Tibial artery (tissue), 4 donors: ENCODE measurements at regions not wholly inside any gene's neighbourhood (a gene's known extent, or its start where the extent isn't known, plus 50 kb on each side); places are given as distances from the start of the nearest gene placed in this dataset.
"Not testable (repeated sequence)": the region's sequence is repeated elsewhere in the genome, so short reads cannot be mapped to it uniquely, and the experiment has no call there.

Experiments
- DNase-seq, 2 donors: peaks; one replicate each; pipeline ENCODE4 v3.0.0-alpha.2; 2019
- H3K27ac ChIP-seq, 2 donors: fragments of 200-600 bp; sonication (generic) in 1 of 2; 1 replicate in 1 of 2; 2 replicates in 1 of 2; pipeline ENCODE4 v1.5.1; 2018 to 2019; ENCODE audit warnings: mild to moderate bottlenecking in 1 of 2
- H3K27me3 ChIP-seq, 2 donors: fragments of 200-600 bp; sonication (generic) in 1 of 2; one replicate each; pipeline versions ENCODE4 v1.5.1 to v1.6.0; 2016 to 2019
- H3K36me3 ChIP-seq, 3 donors: fragments of 200-600 bp; sonication (generic) in 2 of 3; one replicate each; pipeline ENCODE4 v1.5.1; 2016 to 2019; ENCODE audit warnings: mild to moderate bottlenecking in 2 of 3
- H3K4me1 ChIP-seq, 4 donors: fragments of 200-600 bp; sonication (generic) in 2 of 4; 1 replicate in 3 of 4; 2 replicates in 1 of 4; pipeline ENCODE4 v1.5.1; 2016 to 2019
- H3K4me3 ChIP-seq, 2 donors: fragments of 200-600 bp; sonication (generic) in 1 of 2; 1 replicate in 1 of 2; 2 replicates in 1 of 2; pipeline ENCODE4 v1.5.1; 2018 to 2019; ENCODE audit warnings: mild to moderate bottlenecking in 2 of 2
- H3K9me3 ChIP-seq, 3 donors: fragments of 200-600 bp; sonication (generic) in 1 of 3; one replicate each; pipeline ENCODE4 v1.5.1; 2016 to 2019
- intact Hi-C: fragments of 100-400 bp; cut with DNase I; formaldehyde crosslinking; loops from one replicate; pipeline ENCODE4 v1.15.0; 2023; ENCODE audit warnings: low total_unique reads
- TF ChIP-seq, protein P1 (sequence below), 2 experiments: fragments of 200-600 bp in 1 of 2; fragments of 450-650 bp in 1 of 2; IDR thresholded peaks; one replicate each; pipeline ENCODE4 v1.5.1; 2017 to 2019; ENCODE audit warnings: antibody characterized with exemption in 2 of 2, mild to moderate bottlenecking in 1 of 2, moderate library complexity in 1 of 2

DNA sequence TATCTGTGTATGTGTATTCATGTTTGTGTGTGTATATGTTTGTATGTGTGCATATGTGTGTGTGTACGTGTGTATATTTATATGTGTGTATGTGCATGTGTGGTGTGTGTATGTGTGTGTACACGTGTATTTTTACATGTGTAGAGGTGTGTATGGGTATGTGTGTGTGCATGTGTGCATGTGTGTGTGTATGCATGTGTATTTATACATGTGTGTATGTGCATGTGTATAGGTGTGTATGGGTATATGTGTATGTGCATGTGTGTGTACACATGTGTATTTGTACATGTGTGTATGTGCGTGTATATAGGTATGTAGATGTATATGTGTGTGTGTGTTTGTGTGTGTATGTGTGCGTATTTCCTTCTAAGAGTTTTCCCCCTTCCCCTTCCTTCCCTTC lies 207.7 kb upstream of the ATP6AP2 start:
- Histone ChIP-seq H3K27ac (no peak overlapping the region), H3K36me3 (no peaks in the 10 kb centered on the region), H3K4me1 (no peaks in the 10 kb centered on the region), H3K27me3 (no peaks in the 10 kb centered on the region), H3K9me3 (peaks cover 0 to 3% (median 0%) of the 10 kb centered on the region in 3 donors), H3K4me3 (no peak overlapping the region)
- TF ChIP-seq, protein P1, sequence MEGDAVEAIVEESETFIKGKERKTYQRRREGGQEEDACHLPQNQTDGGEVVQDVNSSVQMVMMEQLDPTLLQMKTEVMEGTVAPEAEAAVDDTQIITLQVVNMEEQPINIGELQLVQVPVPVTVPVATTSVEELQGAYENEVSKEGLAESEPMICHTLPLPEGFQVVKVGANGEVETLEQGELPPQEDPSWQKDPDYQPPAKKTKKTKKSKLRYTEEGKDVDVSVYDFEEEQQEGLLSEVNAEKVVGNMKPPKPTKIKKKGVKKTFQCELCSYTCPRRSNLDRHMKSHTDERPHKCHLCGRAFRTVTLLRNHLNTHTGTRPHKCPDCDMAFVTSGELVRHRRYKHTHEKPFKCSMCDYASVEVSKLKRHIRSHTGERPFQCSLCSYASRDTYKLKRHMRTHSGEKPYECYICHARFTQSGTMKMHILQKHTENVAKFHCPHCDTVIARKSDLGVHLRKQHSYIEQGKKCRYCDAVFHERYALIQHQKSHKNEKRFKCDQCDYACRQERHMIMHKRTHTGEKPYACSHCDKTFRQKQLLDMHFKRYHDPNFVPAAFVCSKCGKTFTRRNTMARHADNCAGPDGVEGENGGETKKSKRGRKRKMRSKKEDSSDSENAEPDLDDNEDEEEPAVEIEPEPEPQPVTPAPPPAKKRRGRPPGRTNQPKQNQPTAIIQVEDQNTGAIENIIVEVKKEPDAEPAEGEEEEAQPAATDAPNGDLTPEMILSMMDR (IDR thresholded peaks at IDR 0.05): no peak
- intact Hi-C loops: no loop called here
- DNase-seq: no peak

DNA sequence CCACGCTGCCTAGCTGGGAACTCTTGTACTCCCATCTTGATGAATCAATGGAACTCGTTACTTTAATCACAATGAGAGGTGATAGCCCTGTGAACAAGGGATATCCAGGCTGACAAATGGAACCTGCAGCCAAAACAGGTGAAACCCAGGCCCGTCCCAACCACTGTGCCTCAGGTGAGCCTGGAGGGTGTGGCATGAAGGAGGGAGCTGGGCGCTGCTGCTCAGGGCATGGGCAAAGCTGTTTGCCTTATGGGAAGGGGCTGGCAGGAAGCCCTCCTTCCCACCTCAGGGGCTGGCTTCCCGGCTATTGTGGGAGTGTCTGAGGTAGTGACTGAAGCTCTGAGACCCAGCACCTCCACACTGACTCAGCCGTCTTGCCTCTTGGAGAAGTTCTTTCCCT lies 209.4 kb upstream of the ATP6AP2 start:
- intact Hi-C loops: no loop called here
- no peak for DNase-seq
- H3K36me3 ChIP-seq: no peaks in the 10 kb centered on the region
- TF ChIP-seq, protein P1 (IDR thresholded peaks at IDR 0.05): no peak
- H3K27me3 ChIP-seq: no peaks in the 10 kb centered on the region
- no peak overlapping the region for H3K4me3 ChIP-seq
- no peaks in the 10 kb centered on the region for H3K4me1 ChIP-seq
- H3K9me3 ChIP-seq: no peaks in the 10 kb centered on the region
- no peak overlapping the region for H3K27ac ChIP-seq

DNA sequence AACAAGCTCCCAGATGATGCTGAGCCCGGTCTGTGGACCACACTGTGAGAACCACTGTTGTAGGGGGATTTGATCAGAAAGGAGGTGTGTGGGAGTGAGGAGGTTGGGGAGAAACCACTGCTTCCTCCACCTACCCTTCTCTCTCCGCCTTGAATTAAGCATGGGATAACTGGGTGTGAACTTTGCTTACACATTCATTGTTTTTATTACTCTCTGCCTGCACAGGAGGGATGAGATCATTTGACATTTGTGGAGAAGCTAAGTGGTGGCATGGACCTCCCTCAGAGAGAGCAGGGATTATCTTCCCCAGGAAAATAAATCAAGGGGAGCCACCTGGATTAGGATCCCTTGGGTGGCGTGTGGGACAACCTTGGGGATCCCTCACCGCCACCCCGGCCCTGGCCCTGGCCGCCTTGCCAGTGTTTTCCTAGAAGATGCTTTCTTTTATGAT lies 212.1 kb upstream of the ATP6AP2 start:
- intact Hi-C loops: no loop called here

DNA sequence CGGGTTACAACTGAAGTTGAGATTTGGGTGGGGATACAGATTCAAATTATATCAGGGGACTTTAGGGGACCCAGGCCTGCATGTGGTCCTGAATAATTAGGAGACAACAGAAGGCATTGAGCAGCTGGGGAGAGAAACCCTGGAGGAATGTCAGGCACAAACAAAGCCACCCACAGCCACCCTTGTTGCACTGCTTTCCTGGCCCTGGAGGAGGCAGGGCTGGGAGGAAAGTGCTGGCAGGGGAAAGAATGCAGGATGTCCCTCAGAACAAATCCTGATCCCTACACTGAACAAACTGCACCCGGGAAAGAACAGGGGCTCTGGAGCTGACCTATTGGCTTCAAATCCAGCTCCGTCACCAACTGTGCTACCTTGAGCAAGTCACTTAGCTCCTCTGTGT lies 214.1 kb upstream of the ATP6AP2 start:
- Histone ChIP-seq H3K9me3 (peaks cover 0 to 13% (median 12%) of the 10 kb centered on the region in 3 donors), H3K4me3 (no peak overlapping the region), H3K27ac (no peak overlapping the region), H3K4me1 (no peaks in the 10 kb centered on the region), H3K36me3 (no peaks in the 10 kb centered on the region), H3K27me3 (no peaks in the 10 kb centered on the region)
- intact Hi-C loops: no loop called here
- TF ChIP-seq, protein P1 (IDR thresholded peaks at IDR 0.05): no peak
- no peak for DNase-seq

More for the DNA sequence above, 212.1 kb upstream of the ATP6AP2 start:
- Histone ChIP-seq H3K27me3 (no peaks in the 10 kb centered on the region), H3K9me3 (peaks cover 0 to 13% (median 12%) of the 10 kb centered on the region in 3 donors), H3K36me3 (no peaks in the 10 kb centered on the region), H3K4me3 (no peak overlapping the region), H3K4me1 (no peaks in the 10 kb centered on the region), H3K27ac (no peak overlapping the region)
- DNase-seq: no peak
- TF ChIP-seq, protein P1 (IDR thresholded peaks at IDR 0.05): no peak

DNA sequence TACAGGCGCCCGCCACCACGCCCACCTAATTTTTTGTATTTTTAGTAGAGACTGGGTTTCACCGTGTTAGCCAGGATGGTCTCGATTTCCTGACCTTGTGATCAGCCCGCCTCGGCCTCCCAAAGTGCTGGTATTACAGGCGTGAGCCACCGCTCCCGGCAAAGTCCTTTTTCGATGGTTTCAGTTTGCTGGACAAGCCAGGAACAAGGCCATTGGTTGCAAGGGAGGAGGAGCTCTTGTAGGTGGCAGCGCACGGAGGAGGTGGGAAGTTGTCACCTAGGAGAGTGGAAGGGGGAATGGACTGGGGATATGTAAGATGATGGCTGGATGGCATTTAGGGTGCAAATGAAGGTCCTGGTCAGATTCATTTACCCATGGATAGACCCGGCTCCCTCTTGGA lies 218.5 kb upstream of the ATP6AP2 start:
- H3K36me3 ChIP-seq, H3K27me3 ChIP-seq, H3K4me3 ChIP-seq, H3K4me1 ChIP-seq, H3K27ac ChIP-seq, intact Hi-C loops, DNase-seq: not testable (repeated sequence)
- H3K9me3 ChIP-seq: peaks cover 0 to 13% (median 12%) of the 10 kb centered on the region in 3 donors

DNA sequence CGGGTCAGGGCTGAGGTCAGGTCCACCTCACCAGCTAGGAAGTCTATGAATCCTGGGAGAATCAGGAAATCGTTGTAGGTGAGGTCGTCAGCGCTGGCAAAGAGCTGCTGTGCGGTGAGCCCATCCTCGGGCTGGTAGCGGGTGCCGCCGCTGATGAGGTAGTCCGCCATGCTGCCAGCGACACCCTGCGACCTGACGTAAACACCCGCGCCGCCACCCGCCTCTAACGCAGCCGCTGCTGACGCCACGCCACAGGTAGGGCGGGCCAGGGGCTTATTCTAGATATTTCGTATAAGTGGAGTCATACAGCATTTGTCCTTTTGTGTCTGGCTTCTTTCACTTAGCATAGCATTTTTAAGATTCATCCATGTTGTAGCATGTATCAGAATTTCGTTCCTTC lies 220.2 kb upstream of the ATP6AP2 start:
- no peaks in the 10 kb centered on the region for H3K36me3 ChIP-seq
- intact Hi-C loops: no loop called here
- H3K27ac ChIP-seq: no peak overlapping the region
- no peaks in the 10 kb centered on the region for H3K4me1 ChIP-seq
- peaks cover 0 to 8% (median 7%) of the 10 kb centered on the region in 3 donors for H3K9me3 ChIP-seq
- DNase-seq: no peak
- no peak overlapping the region for H3K4me3 ChIP-seq
- no peaks in the 10 kb centered on the region for H3K27me3 ChIP-seq
- TF ChIP-seq, protein P1 (IDR thresholded peaks at IDR 0.05): no peak
